GM21529 (cell line): ENCODE measurements at regions not wholly inside any gene's neighbourhood (a gene's known extent, or its start where the extent isn't known, plus 50 kb on each side); places are given as distances from the start of the nearest gene placed in this dataset.
"Not testable (repeated sequence)": the region's sequence is repeated elsewhere in the genome, so short reads cannot be mapped to it uniquely, and the experiment has no call there.

Experiments used
- ATAC-seq: cut with Tn5 transposase; IDR thresholded peaks from one replicate; pipeline ENCODE4 v1.9.1; 2021; ENCODE audit not compliant: unreplicated experiment

- no peak for ATAC-seq
These were observed 147.7 kb downstream of the COG6 start for GRCh38 chr13:39803156-39803555.

GRCh38 chr13:39803851-39804250, 148.4 kb downstream of the COG6 start:
- no peak for ATAC-seq

- no peak for ATAC-seq
These were observed 149.1 kb downstream of the COG6 start for GRCh38 chr13:39804332-39805210.

- no peak for ATAC-seq
These were observed 154.0 kb downstream of the COG6 start for GRCh38 chr13:39809466-39809865.

GRCh38 chr13:39810091-39810877, 154.8 kb downstream of the COG6 start:
- ATAC-seq, result no peak

GRCh38 chr13:39811051-39811450, 155.6 kb downstream of the COG6 start:
- ATAC-seq, result no peak

GRCh38 chr13:39811696-39812095, 156.2 kb downstream of the COG6 start:
- no peak for ATAC-seq

GRCh38 chr13:39815345-39816111, 160.1 kb downstream of the COG6 start:
- ATAC-seq, result no peak

- ATAC-seq, result no peak
These were observed 161.5 kb downstream of the COG6 start for GRCh38 chr13:39816936-39817335.

GRCh38 chr13:39818953-39819352, 163.5 kb downstream of the COG6 start:
- no peak for ATAC-seq

GRCh38 chr13:39820606-39821005, 165.1 kb downstream of the COG6 start:
- ATAC-seq, result no peak

- ATAC-seq, result no peak
These were observed 166.5 kb downstream of the COG6 start for GRCh38 chr13:39821977-39822376.

- ATAC-seq, result no peak
These were observed 167.0 kb downstream of the COG6 start for GRCh38 chr13:39822437-39822836.

- ATAC-seq, result no peak
These were observed 167.7 kb downstream of the COG6 start for GRCh38 chr13:39823063-39823713.

- no peak for ATAC-seq
These were observed 170.4 kb downstream of the COG6 start for GRCh38 chr13:39825886-39826285.

GRCh38 chr13:39835253-39835652, 179.8 kb downstream of the COG6 start:
- no peak for ATAC-seq

- ATAC-seq, result no peak
These were observed 180.6 kb downstream of the COG6 start for GRCh38 chr13:39836038-39836437.

GRCh38 chr13:39837866-39838265, 182.4 kb downstream of the COG6 start:
- not testable (repeated sequence) for ATAC-seq

- no peak for ATAC-seq
These were observed 184.7 kb downstream of the COG6 start for GRCh38 chr13:39840201-39840600.

GRCh38 chr13:39847336-39847735, 191.9 kb downstream of the COG6 start:
- ATAC-seq, result no peak

GRCh38 chr13:39855236-39855635, 199.8 kb downstream of the COG6 start:
- no peak for ATAC-seq
